Nephron (organoid): ENCODE measurements at regions not wholly inside any gene's neighbourhood (a gene's known extent, or its start where the extent isn't known, plus 50 kb on each side); places are given as distances from the start of the nearest gene placed in this dataset.

Source experiments
- H3K27ac Mint-ChIP-seq, 3 experiments: 2 replicates each; pipeline ENCODE4 v1.8.0; 2020; ENCODE audit warnings: mixed read lengths in 3 of 3, mild to moderate bottlenecking in 2 of 3, moderate library complexity in 1 of 3
- H3K27me3 Mint-ChIP-seq: 2 replicates; pipeline ENCODE4 v1.8.0; 2021; ENCODE audit warnings: low read depth, mild to moderate bottlenecking, moderate library complexity, mixed read lengths
- H3K36me3 Mint-ChIP-seq: 2 replicates; pipeline ENCODE4 v1.8.0; 2020; ENCODE audit warnings: low read depth, mixed read lengths
- H3K4me1 Mint-ChIP-seq: 2 replicates; pipeline ENCODE4 v1.8.0; 2020; ENCODE audit warnings: mixed read lengths
- H3K4me3 Mint-ChIP-seq, 3 experiments: 2 replicates each; pipeline ENCODE4 v1.8.0; 2020; ENCODE audit warnings: mild to moderate bottlenecking in 3 of 3, mixed read lengths in 3 of 3, moderate library complexity in 2 of 3
- H3K9me3 Mint-ChIP-seq: 2 replicates; pipeline ENCODE4 v1.8.0; 2020; ENCODE audit warnings: mixed read lengths
- CTCF ChIP-seq, 3 experiments: fragments of 200-600 bp; sonication (generic); IDR thresholded peaks; one replicate each; pipeline ENCODE4 v1.5.0; 2021; ENCODE audit warnings: antibody characterized with exemption in 3 of 3; ENCODE audit not compliant: unreplicated experiment in 3 of 3

- Mint-ChIP-seq H3K36me3 (no peaks in the 10 kb centered on the region), H3K27ac (no peak overlapping the region), H3K27me3 (peaks cover 3% of the 10 kb centered on the region), H3K4me1 (peaks cover 19% of the 10 kb centered on the region), H3K4me3 (no peak overlapping the region), H3K9me3 (no peaks in the 10 kb centered on the region)
- TF ChIP-seq CTCF (IDR thresholded peaks at IDR 0.05; ENCODE audit: unreplicated experiment in 3 of 3), result no peak
Observed at GRCh38 chr2:67217398-67217797, 179.7 kb upstream of the ETAA1 start.

- Mint-ChIP-seq H3K27me3 (peaks cover 3% of the 10 kb centered on the region), H3K9me3 (no peaks in the 10 kb centered on the region), H3K4me3 (no peak overlapping the region), H3K4me1 (peaks cover 19% of the 10 kb centered on the region), H3K36me3 (no peaks in the 10 kb centered on the region), H3K27ac (no peak overlapping the region)
- TF ChIP-seq CTCF (IDR thresholded peaks at IDR 0.05; ENCODE audit: unreplicated experiment in 3 of 3), result no peak
Observed at GRCh38 chr2:67218056-67218455, 179.1 kb upstream of the ETAA1 start.

GRCh38 chr2:67219651-67220050 is 177.5 kb upstream of the ETAA1 start:
- Mint-ChIP-seq H3K4me1 (peaks cover 19% of the 10 kb centered on the region), H3K9me3 (no peaks in the 10 kb centered on the region), H3K27ac (peak overlapping the region in 2 of 3 experiments; percentile 6 to 56), H3K36me3 (no peaks in the 10 kb centered on the region), H3K27me3 (no peaks in the 10 kb centered on the region), H3K4me3 (no peak overlapping the region)
- no peak for TF ChIP-seq CTCF (IDR thresholded peaks at IDR 0.05; ENCODE audit: unreplicated experiment in 3 of 3)

GRCh38 chr2:67221266-67221665 is 175.9 kb upstream of the ETAA1 start:
- Mint-ChIP-seq H3K4me1 (peaks cover 11% of the 10 kb centered on the region), H3K36me3 (no peaks in the 10 kb centered on the region), H3K27ac (peak overlapping the region in 1 of 3 experiments; percentile 26), H3K9me3 (no peaks in the 10 kb centered on the region), H3K27me3 (no peaks in the 10 kb centered on the region), H3K4me3 (no peak overlapping the region)
- TF ChIP-seq CTCF (IDR thresholded peaks at IDR 0.05; ENCODE audit: unreplicated experiment in 3 of 3), result no peak

GRCh38 chr2:67225287-67225973 is 171.7 kb upstream of the ETAA1 start:
- H3K36me3 Mint-ChIP-seq, result no peaks in the 10 kb centered on the region
- TF ChIP-seq CTCF (IDR thresholded peaks at IDR 0.05; ENCODE audit: unreplicated experiment in 3 of 3), result no peak
- H3K27ac Mint-ChIP-seq, result no peak overlapping the region
- no peak overlapping the region for H3K4me3 Mint-ChIP-seq
- no peaks in the 10 kb centered on the region for H3K9me3 Mint-ChIP-seq
- no peaks in the 10 kb centered on the region for H3K27me3 Mint-ChIP-seq
- peaks cover 6% of the 10 kb centered on the region for H3K4me1 Mint-ChIP-seq

GRCh38 chr2:67229706-67230105 is 167.4 kb upstream of the ETAA1 start:
- Mint-ChIP-seq H3K27me3 (no peaks in the 10 kb centered on the region), H3K4me3 (no peak overlapping the region), H3K27ac (peak overlapping the region in 1 of 3 experiments; percentile 48), H3K4me1 (no peaks in the 10 kb centered on the region), H3K36me3 (no peaks in the 10 kb centered on the region), H3K9me3 (no peaks in the 10 kb centered on the region)
- TF ChIP-seq CTCF (IDR thresholded peaks at IDR 0.05; ENCODE audit: unreplicated experiment in 3 of 3), result no peak
